ENCODE measurements at regions not wholly inside any gene's neighbourhood (a gene's known extent, or its start where the extent isn't known, plus 50 kb on each side); places are given as distances from the start of the nearest gene placed in this dataset.

- TF ChIP-seq CTCF (IDR thresholded peaks at IDR 0.05; ENCODE audit: poor library complexity, severe bottlenecking): peak; percentile 17
- peak; percentile 34 for TF ChIP-seq POLR2AphosphoS5 (IDR thresholded peaks at IDR 0.05)
- peak; percentile 14 for TF ChIP-seq MXI1 (conservative IDR thresholded peaks at IDR 0.05; ENCODE audit: poor library complexity, severe bottlenecking)
These were observed 51.8 kb upstream of the DGKG start for GRCh38 chr3:186413615-186414415.
